A549 (cell line): ENCODE measurements at regions not wholly inside any gene's neighbourhood (a gene's known extent, or its start where the extent isn't known, plus 50 kb on each side); places are given as distances from the start of the nearest gene placed in this dataset.

Experiments
- ATAC-seq, 2 experiments: fragments of 200-7000 bp in 1 of 2; fragments of >200 bp in 1 of 2; cut with Nextera tagmentation in 1 of 2; cut with Tn5 transposase in 1 of 2; 3 replicates each; pipeline versions ENCODE4 v1.8.0 to v1.9.1; 2018 to 2020; ENCODE audit warnings: mild to moderate bottlenecking in 1 of 2, moderate library complexity in 1 of 2
- CTCF ChIA-PET: fragments of 300-600 bp; sonication (Branson Sonifier 250); formaldehyde crosslinking; extraction: SDS; loops from one replicate; lab custom pipeline; 2021; ENCODE audit warnings: antibody characterized with exemption, inconsistent platforms; lab: Yijun Ruan, JAX
- POLR2A ChIA-PET: fragments of 350-600 bp; formaldehyde crosslinking; extraction: SDS; loops from one replicate; lab custom pipeline; 2021; ENCODE audit warnings: antibody characterized with exemption, inconsistent platforms; lab: Yijun Ruan, JAX
- DNase-seq, 2 experiments: peaks; one replicate each; pipeline versions ENCODE4 v3.0.0 to v3.0.0-alpha.2; 2011 to 2016; ENCODE audit warnings: low read depth in 1 of 2, low spot score in 1 of 2
- FAIRE-seq: peaks from 2 replicates; lab custom pipeline; 2011; peaks lifted over from hg19 to GRCh38; lab: Jason Lieb, UNC
- H3K27ac ChIP-seq, 2 experiments: fragments of >200 bp; sonication (Bioruptor Twin); formaldehyde crosslinking; 3 replicates each; pipeline ENCODE4 v1.5.1; 2016 to 2017
- H3K4me1 ChIP-seq: fragments of >200 bp; sonication (Bioruptor Twin); formaldehyde crosslinking; 3 replicates; pipeline ENCODE4 v1.6.1; 2016
- H3K4me2 ChIP-seq: fragments of >200 bp; sonication (Bioruptor Twin); formaldehyde crosslinking; 3 replicates; pipeline ENCODE4 v1.6.1; 2016
- H3K4me3 ChIP-seq: fragments of >200 bp; sonication (Bioruptor Twin); formaldehyde crosslinking; 3 replicates; pipeline ENCODE4 v1.5.1; 2016
- H3K9me3 ChIP-seq: fragments of >200 bp; sonication (Bioruptor Twin); formaldehyde crosslinking; 3 replicates; pipeline ENCODE4 v1.6.1; 2016
- BHLHE40 ChIP-seq: IDR thresholded peaks from 2 replicates; pipeline ENCODE4 v1.6.1; 2012; ENCODE audit warnings: low read depth, low read length, inconsistent platforms
- CBX8 ChIP-seq: fragments of 200-600 bp; sonication (generic); IDR thresholded peaks from 2 replicates; pipeline ENCODE4 v1.6.1; 2016
- CEBPB ChIP-seq, 2 experiments: fragments of >200 bp in 1 of 2; sonication (Bioruptor Twin) in 1 of 2; formaldehyde crosslinking in 1 of 2; IDR thresholded peaks; 2 replicates each; pipeline ENCODE4 v1.6.1; 2012 to 2016
- EHMT2 ChIP-seq: fragments of 200-600 bp; sonication (generic); IDR thresholded peaks from 2 replicates; pipeline ENCODE4 v1.6.1; 2016; ENCODE audit warnings: antibody characterized with exemption, low read depth, mild to moderate bottlenecking, moderate library complexity
- ESRRA ChIP-seq: fragments of 150-350 bp; IDR thresholded peaks from 2 replicates; pipeline ENCODE4 v1.6.1; 2014; ENCODE audit warnings: mild to moderate bottlenecking, low read length, borderline replicate concordance
- HES2 ChIP-seq: fragments of >200 bp; sonication (Bioruptor Twin); formaldehyde crosslinking; IDR thresholded peaks from 2 replicates; pipeline ENCODE4 v1.6.1; 2016
- HOXA7 ChIP-seq: fragments of 250-450 bp; sonication (Bioruptor Pico); IDR thresholded peaks from 2 replicates; pipeline ENCODE4 v1.5.0; 2020; ENCODE audit warnings: mild to moderate bottlenecking, moderate library complexity
- HOXB13 ChIP-seq: fragments of 250-450 bp; sonication (Bioruptor Pico); IDR thresholded peaks from 2 replicates; pipeline ENCODE4 v1.5.0; 2020; ENCODE audit warnings: low read depth, mild to moderate bottlenecking, moderate library complexity
- JUNB ChIP-seq: fragments of >200 bp; sonication (Bioruptor Twin); formaldehyde crosslinking; IDR thresholded peaks from 2 replicates; pipeline ENCODE4 v1.6.1; 2016
- KDM1A ChIP-seq: fragments of 200-600 bp; sonication (generic); IDR thresholded peaks from 2 replicates; pipeline ENCODE4 v1.6.1; 2016; ENCODE audit warnings: low read depth, mild to moderate bottlenecking
- KDM5A ChIP-seq: fragments of 200-600 bp; sonication (generic); IDR thresholded peaks from 2 replicates; pipeline ENCODE4 v1.6.1; 2016; ENCODE audit warnings: antibody characterized with exemption, mild to moderate bottlenecking
- MAX ChIP-seq: IDR thresholded peaks from 2 replicates; pipeline ENCODE4 v1.6.1; 2012
- MAZ ChIP-seq: fragments of 150-350 bp; IDR thresholded peaks from 2 replicates; pipeline ENCODE4 v1.6.1; 2014; ENCODE audit warnings: antibody characterized with exemption, low read depth, low read length, borderline replicate concordance
- NR3C1 ChIP-seq: fragments of >200 bp; sonication (Bioruptor Twin); formaldehyde crosslinking; IDR thresholded peaks from 3 replicates; pipeline ENCODE4 v1.6.1; 2017
- RFX5 ChIP-seq: fragments of 450-650 bp; IDR thresholded peaks from 2 replicates; pipeline ENCODE4 v1.7.1; 2014; ENCODE audit warnings: antibody characterized with exemption, mild to moderate bottlenecking, moderate library complexity
- SREBF2 ChIP-seq: fragments of 450-650 bp; IDR thresholded peaks from 2 replicates; pipeline ENCODE4 v1.6.1; 2014; ENCODE audit warnings: mild to moderate bottlenecking, moderate library complexity
- TP53 ChIP-seq: fragments of 250-450 bp; sonication (Bioruptor Pico); IDR thresholded peaks from 2 replicates; pipeline ENCODE4 v1.5.0; 2021; ENCODE audit warnings: mild to moderate bottlenecking, moderate library complexity
- ZC3H11A ChIP-seq: fragments of 450-650 bp; IDR thresholded peaks from 2 replicates; pipeline ENCODE4 v1.6.1; 2014; ENCODE audit warnings: antibody characterized with exemption, mild to moderate bottlenecking
- WGBS: methylation state at CpG from one replicate; pipeline ENCODE4 v1.1.6; 2017; ENCODE audit errors: missing lambda C conversion rate; 5-methylcytosine and 5-hydroxymethylcytosine counted together
- TF ChIP-seq, protein P1 (sequence below): fragments of 250-450 bp; sonication (Bioruptor Pico); IDR thresholded peaks from 2 replicates; pipeline ENCODE4 v1.5.0; 2020; ENCODE audit warnings: low read depth, mild to moderate bottlenecking, moderate library complexity
- TF ChIP-seq, protein P2 (sequence below): fragments of 250-450 bp; sonication (Bioruptor Pico); IDR thresholded peaks from 2 replicates; pipeline ENCODE4 v1.5.0; 2021; ENCODE audit warnings: mild to moderate bottlenecking, moderate library complexity, borderline replicate concordance

DNA sequence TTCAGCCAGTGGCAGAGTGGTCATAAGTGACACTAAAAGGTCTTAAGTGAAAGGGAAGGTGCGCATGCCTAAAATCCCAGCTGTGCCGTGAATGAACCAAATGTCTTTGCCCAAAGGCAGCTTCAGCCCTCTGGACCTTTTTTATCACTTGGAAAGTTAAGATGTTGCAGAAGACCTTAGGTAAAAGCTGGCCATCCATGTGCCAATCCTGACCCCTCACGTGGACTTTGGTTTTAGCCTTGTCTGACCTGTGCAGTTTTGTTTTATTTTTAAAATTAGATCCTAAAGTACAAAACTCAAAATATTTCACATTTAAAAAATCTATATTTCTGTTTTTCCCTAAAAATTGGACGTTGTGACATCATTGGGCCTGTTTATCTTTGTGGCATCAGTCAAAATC lies 429.5 kb downstream of the STK39 start:
- ATAC-seq: no peak
- H3K4me3 ChIP-seq: no peak overlapping the region
- POLR2A ChIA-PET: no interaction called here
- CTCF ChIA-PET: no interaction called here
- no peaks in the 10 kb centered on the region for H3K9me3 ChIP-seq
- DNase-seq: no peak
- TF ChIP-seq TP53: no peak
- no peak overlapping the region for H3K27ac ChIP-seq
- no peaks in the 10 kb centered on the region for H3K4me1 ChIP-seq
- WGBS: 25% methylated on average over 4 of the region's 4 CpGs
- FAIRE-seq: no peak
- no peak overlapping the region for H3K4me2 ChIP-seq

GRCh38 chr2:167817422-167817821 lies 430.0 kb downstream of the STK39 start:
- no peak for FAIRE-seq
- H3K4me3 ChIP-seq: no peak overlapping the region
- DNase-seq: no peak
- no peaks in the 10 kb centered on the region for H3K4me1 ChIP-seq
- no peak overlapping the region for H3K4me2 ChIP-seq
- ChIA-PET POLR2A (no interaction called here), CTCF (no interaction called here)
- no peak for ATAC-seq
- no peaks in the 10 kb centered on the region for H3K9me3 ChIP-seq
- 38% methylated on average over 1 of the region's 1 CpG for WGBS
- TF ChIP-seq HOXA7 (CRISPR knock-in tag) (no peak), HOXB13 (CRISPR knock-in tag) (no peak), RFX5 (no peak), ESRRA (no peak), MAZ (no peak), MAX (no peak), EHMT2 (no peak), ZC3H11A (no peak), NR3C1 (no peak), JUNB (no peak), CBX8 (no peak), SREBF2 (no peak), KDM1A (no peak), HES2 (no peak), BHLHE40 (no peak), KDM5A (no peak)
- TF ChIP-seq, protein P1, sequence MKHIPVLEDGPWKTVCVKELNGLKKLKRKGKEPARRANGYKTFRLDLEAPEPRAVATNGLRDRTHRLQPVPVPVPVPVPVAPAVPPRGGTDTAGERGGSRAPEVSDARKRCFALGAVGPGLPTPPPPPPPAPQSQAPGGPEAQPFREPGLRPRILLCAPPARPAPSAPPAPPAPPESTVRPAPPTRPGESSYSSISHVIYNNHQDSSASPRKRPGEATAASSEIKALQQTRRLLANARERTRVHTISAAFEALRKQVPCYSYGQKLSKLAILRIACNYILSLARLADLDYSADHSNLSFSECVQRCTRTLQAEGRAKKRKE (CRISPR knock-in tag): no peak
- TF ChIP-seq, protein P2, sequence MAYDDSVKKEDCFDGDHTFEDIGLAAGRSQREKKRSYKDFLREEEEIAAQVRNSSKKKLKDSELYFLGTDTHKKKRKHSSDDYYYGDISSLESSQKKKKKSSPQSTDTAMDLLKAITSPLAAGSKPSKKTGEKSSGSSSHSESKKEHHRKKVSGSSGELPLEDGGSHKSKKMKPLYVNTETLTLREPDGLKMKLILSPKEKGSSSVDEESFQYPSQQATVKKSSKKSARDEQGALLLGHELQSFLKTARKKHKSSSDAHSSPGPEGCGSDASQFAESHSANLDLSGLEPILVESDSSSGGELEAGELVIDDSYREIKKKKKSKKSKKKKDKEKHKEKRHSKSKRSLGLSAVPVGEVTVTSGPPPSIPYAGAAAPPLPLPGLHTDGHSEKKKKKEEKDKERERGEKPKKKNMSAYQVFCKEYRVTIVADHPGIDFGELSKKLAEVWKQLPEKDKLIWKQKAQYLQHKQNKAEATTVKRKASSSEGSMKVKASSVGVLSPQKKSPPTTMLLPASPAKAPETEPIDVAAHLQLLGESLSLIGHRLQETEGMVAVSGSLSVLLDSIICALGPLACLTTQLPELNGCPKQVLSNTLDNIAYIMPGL: no peak
- TF ChIP-seq, all 56 proteins: peak for 0
- no peak overlapping the region for H3K27ac ChIP-seq

- TF ChIP-seq CEBPB (IDR thresholded peaks at IDR 0.05): no peak
- Histone ChIP-seq H3K4me2 (no peak overlapping the region), H3K27ac (no peak overlapping the region), H3K4me1 (no peaks in the 10 kb centered on the region), H3K9me3 (no peaks in the 10 kb centered on the region), H3K4me3 (no peak overlapping the region)
- FAIRE-seq (no peak), ATAC-seq (no peak), DNase-seq (no peak)
- ChIA-PET CTCF (no interaction called here), POLR2A (no interaction called here)
- 7% methylated on average over 1 of the region's 1 CpG for WGBS
These were observed 430.5 kb downstream of the STK39 start for GRCh38 chr2:167816874-167817290.
